DMS153 (cell line): ENCODE measurements at regions not wholly inside any gene's neighbourhood (a gene's known extent, or its start where the extent isn't known, plus 50 kb on each side); places are given as distances from the start of the nearest gene placed in this dataset.
"Not testable (repeated sequence)": the region's sequence is repeated elsewhere in the genome, so short reads cannot be mapped to it uniquely, and the experiment has no call there.

Experiments
- DNase-seq: peaks from one replicate; lab custom pipeline; 2025; lab: John Stamatoyannopoulos, UW

DNA sequence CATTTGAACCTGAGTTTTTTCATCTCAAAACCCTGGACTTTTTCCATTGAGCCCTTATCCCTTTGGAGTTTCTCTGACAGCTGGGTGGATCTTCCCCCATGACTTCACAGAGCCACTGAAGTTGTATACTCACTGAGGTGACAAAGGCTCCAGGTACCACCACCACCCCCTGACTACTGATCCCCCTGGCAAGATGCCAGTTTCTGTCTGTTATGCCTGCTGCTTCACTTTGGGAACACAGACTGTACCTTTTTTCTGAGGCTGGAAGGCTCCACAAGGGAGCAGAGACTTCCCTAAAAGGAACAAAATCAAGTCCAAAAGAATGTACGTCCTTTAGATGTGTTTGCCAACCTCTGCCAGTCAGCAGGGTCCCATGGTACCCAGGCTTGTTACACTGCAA lies 160.3 kb upstream of the JADE1 start:
- no peak for DNase-seq

DNA sequence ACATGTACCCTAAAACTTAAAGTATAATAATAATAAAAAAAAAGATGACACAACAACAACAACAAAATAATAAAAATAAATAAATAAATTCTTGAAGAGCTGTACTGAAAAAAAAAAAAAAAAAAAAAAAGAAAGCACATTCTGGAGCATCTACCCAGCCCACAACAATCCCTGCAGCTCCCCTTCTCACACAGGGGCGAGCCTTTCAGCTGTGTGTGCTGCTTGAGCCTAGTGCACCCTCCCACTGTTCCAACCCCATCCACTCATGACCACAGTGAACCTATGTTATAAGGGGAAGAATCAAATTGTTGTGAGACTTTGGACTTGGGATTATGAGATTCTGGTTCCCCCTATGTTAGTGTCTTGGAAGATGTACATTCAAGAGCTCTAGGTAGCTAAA lies 161.5 kb upstream of the JADE1 start:
- no peak for DNase-seq

DNA sequence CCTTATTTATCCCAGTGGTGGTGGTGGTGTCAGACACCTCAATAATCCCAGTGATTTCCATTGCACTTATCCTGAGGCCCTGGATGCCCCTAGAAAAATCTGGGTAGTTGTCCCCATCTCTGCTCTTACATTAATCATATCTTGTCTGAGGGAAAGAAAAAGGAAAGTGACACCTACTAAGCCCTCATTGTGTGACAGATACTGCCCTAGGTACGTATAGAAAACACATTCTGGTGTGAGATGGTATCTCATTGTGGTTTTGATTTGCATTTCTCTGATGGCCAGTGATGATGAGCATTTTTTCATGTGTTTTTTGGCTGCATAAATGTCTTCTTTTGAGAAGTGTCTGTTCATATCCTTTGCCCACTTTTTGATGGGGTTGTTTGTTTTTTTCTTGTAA lies 162.6 kb upstream of the JADE1 start:
- DNase-seq = not testable (repeated sequence)

DNA sequence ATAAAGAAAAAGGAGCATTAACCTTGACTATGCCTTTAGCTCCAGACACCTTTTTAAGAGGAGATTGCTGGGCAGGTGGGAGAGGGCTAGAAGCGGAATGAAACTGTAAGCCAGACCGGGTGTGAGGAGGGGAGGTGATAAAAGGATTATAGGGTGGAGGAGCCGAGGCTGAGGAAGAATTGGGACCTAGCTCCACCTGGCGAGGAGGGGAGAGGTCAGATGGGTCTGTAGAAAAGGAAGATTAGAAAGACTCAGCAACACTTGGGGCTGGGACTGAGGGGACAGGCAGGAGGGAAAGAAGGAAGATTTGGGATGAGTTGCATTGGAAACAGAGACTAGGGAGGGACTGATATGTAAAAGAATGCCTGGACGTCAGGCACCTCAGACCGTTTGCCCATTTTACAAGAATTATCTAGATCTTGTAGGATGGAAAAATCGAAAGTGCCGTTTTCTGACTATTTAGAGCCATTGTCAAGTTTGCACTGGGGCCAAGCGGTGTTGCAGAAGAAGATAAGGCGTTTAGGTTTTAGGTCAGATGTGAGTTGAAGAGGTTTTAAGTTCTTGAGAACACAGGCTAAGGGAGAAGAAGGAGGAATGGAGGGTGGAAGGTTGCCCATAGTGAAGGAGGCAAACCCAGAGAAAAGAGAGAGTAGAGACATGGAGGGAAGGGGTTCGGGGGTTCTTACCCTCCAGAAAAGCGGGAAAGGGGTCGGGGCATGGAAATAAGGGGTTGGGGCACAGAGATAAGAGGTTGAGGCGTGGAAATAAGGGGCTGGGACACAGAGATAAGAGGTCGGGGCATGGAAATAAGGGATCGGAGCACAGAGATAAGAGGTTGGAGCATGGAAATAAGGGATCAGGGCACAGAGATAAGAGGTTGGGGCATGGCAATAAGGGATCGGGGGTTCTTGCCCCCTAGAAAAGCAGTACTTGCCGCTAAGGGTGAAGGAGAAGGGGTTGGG lies 164.5 kb upstream of the JADE1 start:
- not testable (repeated sequence) for DNase-seq

DNA sequence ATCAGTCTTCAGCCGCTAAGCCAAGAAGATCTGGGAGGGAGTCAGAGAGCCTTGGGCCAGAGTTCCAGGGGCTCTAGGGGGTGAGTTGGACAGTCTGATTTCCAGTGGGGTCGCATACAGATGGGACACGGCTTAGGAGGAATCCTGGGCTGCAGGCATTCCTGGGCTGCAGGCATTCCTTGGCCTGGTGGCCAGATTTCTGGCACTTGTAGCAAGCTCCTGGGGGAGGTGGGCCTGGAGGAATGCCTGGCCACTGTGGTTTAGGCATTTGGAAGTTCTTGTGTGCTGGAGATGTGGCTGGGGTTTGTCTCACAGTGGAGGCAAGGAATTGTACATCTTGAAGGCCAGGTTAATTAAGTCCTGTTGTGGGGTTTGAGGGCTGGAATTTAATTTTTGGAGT lies 165.4 kb upstream of the JADE1 start:
- not testable (repeated sequence) for DNase-seq

DNA sequence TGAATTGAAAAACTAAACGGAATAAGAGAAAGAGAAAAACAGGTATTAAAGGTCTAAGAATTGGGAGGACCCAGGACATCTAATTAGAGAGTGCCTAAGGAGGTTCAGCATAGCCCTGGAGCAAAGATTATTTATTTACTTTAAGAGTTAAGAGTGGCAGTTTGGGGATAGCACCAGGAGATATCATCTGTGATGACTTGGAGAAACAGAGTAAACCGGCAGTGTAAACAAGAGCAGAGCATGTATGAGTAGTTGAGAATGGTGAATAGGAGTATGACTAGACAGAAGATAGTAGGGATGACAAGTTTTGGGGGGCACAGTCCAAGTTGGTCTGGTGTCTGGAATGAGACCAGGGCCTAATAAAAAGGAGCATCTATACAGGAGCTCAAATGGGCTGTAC lies 167.9 kb upstream of the JADE1 start:
- DNase-seq = not testable (repeated sequence)

DNA sequence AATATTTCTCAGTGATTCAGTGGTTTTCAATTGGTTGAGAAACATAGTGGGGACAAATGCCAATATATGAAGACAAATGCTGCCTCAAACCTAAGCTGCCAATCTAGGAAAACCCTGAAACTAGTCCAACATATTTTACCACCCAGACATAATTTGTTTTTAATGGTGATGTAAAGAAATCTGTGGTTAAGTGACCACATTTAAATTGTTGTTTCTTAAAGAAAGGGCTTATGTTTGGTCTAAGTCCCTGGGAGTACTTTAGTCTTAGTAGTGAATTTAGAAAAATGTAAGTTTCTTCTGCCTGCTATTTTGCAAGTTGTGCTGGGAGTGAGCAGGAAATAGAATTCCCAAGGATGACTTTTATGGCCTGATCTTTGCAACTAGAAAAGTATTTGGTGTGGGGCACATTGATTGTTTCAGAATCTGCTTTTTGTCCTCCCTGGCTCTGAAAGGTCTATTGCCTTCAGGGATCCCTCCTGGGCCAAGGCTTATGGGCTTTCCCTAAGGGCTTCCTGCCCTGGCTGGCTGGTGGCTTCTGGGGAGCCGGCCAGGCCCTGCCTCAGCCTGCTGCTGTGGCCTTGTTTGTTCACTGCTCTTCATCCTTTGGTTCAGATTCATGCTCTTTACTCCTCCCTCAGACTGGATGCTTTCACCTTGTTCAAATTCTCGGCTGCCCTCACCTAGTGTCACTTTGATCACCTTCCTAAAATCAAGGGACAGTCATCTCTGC lies 169.8 kb upstream of the JADE1 start:
- DNase-seq = no peak

DNA sequence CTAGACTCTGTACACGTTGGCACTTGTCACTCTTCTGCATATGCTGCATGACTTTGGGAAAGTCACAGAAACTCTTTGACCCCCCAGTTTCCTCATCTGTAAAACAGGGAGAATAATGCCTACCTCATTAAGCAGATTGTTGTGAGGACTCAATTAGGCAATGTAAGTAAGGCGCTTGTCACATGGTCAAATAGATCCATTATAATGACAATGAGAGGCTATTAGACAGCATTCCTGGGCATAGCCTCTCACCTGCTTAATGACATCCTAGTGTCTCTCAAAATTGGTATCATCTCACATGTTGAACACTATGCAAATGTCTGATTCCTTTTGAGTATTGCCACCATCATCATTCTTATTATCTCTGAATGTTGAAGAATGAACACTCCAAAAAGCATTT lies 172.6 kb upstream of the JADE1 start:
- DNase-seq = no peak

DNA sequence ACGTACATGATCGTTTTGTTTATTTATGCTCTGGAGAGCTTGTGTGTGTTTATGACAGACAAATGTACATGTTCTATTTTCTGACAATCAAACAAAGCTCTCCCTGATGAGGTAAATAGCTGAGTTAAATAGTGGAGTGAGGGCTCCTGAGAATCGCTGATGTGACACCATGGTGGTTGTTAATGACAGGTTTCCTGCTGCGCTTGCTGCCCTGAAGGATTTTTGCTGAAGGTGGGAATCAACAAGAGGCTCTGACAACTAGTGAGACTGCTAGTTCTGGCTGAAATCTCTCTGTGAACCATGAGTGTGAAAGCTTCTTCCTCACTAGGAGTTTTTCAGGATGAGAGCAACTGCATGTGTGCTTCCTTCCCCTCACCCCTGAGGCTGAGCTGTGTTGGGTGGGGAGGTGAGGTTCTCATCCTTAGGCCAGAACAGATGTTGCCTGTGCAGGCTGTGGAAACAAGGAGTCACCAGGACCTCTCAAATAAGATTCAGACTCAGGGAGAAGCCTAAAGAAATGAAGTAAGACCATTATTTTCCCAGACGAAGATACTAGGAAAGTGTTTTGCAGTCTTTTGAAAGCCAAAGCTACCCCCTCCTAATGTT lies 173.4 kb upstream of the JADE1 start:
- no peak for DNase-seq

DNA sequence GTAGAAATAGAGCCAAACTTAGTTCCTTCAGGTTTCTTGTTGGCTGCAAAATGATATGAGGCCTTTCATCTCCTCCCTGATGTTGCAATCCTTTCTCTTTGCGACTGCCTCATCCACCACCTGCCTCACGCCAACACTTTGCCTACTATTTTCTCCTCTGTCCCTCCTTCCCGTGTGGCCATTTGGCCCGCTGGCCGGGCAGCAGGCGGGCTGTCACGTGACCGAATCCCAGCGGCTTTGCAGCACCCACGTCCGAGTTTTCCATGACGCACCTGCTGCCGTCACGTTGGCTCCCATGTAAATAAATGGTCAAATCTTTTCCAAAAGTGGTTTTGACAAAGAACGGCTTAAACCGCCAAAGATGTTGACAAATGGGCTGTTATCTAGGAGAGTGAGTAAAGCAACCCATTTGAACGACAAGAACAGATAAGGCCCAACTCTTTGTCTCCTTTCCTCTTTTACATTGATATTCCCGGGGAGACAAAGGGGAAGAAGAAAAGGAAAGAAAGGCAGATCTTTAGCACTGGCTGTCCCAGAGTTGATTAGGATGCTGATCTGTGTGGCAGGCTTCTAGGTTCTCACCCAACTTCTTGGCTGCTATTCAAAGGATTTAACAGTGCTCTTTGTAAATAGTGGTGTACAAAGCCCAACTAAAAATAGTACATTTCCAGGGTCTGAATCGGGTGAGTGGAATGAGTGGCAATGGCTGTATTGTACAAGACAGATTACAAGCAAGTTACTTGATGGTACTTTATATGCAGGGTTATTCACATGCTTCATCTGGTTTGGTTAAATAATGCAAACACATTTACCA lies 174.2 kb upstream of the JADE1 start:
- DNase-seq = peak; percentile 89

DNA sequence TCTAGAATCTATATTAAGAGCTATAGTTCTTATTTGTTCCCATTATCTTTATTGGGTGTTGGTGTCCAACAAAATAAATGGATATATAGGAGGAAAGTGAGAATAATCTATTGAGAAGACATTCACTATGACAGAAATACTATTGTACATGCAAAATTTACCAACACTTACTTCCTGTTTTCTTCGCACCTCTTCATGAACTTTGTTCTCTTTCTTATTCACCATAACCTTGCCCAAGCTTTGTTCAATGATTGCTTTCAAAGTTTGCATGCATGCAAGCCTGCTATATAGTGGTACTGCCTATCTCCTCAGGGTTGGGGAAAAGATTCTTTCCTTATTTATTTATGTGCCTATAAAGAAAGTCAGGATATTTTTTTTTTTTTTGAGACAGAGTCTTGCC lies 176.4 kb upstream of the JADE1 start:
- no peak for DNase-seq

DNA sequence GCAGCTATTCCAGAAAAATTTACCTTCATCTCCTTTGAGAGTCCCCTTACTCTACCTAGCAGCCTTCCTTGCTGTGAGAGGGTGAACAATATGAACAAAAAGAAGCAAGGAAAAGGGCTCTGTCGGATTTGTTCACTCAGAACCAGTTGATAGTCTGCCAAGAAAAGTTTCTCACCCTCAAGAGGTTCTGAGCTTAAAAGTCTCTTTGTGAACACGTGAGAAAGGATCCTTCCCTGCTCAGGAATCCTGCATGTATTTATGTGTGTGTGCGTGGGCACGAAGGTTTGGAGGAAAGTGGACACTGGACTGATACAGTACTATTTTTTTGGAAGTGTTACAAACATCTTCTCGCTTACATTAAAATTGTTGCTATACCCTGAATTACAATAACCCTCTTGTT lies 178.6 kb upstream of the JADE1 start:
- DNase-seq = no peak

DNA sequence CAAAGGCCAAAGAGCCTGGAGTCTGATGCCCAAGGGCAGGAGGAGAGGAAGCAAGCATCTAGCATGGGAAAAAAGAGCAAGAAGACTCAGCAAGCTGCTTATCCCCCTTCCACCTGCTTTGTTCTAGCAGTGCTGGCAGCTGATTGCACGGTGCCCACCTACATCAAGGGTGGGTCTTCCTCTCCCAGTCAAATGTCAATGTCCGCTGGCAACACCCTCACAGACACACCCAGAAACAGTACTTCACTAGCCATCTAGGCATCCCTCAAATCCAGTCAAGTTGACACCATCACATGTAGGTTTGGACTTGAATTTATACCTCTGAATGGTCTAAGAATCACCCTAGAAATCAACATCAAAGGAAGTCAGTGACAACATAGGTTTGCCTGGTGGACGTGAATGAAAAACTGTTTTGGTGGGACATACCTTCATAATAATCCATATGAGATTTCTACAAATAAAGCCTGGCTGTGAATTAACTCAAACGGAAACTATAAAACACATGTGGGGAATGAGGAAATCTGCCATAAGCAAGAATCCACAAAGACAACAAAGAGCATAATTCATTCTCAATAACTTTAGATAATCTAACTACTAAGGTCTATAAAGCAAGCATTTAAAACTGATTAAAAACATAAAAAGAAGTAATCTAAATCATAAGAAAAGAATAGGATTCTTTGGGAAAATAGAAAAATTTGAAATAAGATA lies 185.8 kb upstream of the JADE1 start:
- no peak for DNase-seq

DNA sequence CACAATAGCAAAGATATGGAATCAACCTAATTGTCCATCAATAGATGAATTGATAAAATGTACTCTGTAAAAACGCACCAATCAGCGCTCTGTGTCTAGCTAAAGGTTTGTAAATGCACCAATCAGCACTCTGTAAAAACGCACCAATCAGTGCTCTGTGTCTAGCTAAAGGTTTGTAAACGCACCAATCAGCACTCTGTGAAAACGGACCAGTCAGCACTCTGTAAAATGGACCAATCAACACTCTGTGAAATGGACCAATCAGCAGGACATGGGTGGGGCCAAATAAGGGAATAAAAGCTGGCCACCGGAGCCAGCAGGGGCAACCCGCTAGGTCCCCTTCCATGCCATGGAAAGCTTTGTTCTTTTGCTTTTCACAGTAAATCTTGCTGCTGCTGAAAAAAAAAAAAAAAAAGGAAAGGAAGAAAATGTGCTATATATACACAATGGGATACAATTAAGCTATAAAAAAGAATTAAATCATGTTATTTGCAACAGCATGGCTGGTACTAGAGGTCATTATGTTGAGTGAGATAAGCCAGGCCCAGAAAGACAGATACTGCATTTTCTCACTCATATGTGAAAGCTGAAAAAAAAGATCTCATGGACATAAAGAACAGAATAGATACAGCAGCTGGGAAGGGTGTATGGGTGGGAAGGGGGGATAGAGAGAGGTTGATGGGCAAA lies 189.1 kb upstream of the JADE1 start:
- DNase-seq = not testable (repeated sequence)

DNA sequence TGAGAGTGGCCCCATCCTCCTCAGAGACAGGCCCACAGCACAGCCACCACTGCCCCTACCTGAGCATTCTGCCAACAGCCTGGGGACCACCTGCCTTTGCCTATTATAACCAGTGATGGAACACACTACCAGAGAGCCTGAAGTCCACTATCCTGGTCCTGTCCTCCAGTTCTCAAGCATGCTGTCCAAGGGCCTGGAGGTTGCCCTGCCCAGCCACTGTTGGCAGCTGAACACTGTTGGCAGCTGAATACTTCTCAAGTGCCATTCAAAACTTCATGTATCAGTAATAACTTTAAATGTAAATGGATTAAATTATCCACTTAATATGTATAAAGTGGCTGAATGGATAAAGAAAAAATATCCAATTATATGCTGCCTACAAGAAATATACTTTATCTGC lies 194.3 kb upstream of the JADE1 start:
- no peak for DNase-seq

DNA sequence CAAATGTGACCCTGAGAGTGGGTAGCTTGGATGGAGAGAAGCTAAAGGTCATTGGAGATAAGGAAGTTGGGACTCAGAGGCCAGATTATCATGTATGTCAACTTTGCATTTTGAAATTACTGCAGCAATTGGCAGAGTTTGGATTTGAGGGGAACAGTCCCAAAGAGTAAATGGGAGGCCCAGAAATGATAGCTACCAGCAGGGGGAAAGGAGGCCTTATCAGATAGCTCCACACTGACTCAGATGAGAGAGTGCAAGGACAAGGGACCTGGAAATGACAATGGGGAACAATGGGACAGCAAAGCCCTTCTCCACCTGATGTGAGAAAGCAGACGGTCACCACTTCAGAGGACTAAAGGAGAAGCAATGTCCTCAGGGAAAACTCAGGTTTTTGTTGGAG lies 201.5 kb upstream of the JADE1 start:
- no peak for DNase-seq

DNA sequence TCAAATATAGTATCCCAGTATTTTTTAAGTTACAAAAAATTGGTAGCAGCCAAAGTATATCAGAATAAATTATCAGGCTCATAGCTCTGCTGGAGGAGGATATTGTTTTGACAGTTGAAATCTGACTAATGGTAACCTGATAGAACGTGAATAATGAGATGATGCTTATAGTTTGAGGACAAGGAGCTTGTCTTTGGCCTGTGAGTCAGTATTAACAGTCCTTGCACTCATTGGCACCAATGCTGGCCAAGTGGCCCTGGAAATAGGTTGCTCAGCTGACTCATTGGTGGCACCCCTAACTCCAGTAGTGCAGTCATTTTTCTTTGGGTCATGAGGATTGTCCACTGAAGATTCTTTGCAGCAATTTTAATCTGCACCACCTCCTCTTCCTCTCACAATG lies 203.3 kb upstream of the JADE1 start:
- DNase-seq = no peak

DNA sequence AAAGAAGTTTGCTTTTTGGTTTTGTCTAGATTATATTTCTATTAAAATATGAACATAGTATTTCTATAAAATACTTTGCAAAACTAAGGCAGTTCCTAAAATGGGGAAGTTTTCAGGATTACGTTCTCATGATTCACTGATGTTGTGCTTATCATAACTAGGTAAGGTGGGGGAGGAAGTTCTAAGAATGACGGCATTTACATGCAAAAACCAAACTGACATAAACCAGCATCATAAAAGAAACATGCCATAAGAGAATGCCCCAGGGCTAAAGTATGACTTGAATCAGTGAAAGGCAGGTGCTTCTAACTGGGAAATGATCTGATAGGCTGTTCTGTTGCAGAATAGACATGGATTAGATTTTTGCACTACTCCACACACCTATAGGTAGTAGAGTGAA lies 204.7 kb upstream of the JADE1 start:
- DNase-seq = no peak

DNA sequence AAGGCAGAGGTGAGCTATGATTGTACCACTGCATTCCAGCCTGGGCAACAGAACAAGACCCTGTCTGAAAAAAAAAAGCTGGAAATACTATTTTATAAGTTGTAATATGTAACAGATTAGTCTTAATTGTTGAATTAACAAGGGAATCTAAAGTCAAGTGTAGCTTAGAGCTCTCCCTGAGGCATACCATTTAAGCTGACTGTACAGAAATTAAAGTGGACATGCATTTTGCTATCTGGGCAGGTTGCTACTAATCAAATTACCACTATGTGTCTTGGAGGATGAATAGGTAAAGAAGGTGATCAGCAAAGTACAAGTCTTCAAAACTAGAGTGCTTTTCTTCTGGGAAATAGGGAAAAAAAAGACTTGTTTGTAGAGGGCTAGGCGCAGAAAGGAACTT lies 205.3 kb upstream of the JADE1 start:
- no peak for DNase-seq

DNA sequence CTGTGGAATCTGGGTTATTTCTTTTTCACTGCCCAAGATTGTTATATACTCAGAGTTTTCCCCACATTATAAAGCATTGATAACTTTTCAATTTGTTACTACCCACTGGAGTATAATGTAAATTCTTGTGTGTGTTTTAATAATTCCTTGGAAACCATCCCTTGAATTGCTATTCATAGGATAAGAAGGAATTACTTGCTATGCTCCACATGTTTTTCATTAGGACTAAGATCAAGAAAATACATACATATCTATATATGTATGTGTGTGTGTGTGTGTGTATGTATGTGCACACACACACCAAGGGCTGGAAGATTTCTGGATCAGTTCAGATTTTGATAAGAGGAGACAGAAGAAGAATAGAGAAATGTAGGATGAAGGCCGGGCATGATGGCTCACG lies 206.4 kb upstream of the JADE1 start:
- DNase-seq = no peak
